ENCODE measurements at regions not wholly inside any gene's neighbourhood (a gene's known extent, or its start where the extent isn't known, plus 50 kb on each side); places are given as distances from the start of the nearest gene placed in this dataset.
"Not testable (repeated sequence)": the region's sequence is repeated elsewhere in the genome, so short reads cannot be mapped to it uniquely, and the experiment has no call there.

DNA sequence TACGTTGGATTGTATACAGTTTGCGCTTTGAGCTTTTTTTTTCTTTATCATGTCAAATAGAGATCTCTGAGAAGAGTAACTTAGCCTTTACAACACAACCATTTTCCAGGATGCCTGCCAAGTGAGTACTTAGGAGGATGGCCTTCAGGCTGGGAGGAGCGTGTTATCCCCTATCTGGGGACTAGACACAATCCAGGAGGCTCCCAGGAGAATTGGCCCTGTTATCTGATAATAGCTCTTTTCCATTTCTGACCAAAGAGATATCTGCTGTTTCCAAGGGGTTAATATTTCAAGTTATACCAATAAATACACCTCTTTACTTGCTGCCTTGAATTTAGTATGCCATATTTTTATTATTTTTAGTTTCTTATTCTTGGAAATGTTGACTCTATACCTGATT lies 169.5 kb upstream of the SMARCAD1 start:
- H3K9ac ChIP-seq (ENCODE audit: low read depth, low read length, poor library complexity), result no peak overlapping the region
- no peak overlapping the region for H4K91ac ChIP-seq (ENCODE audit: low read depth, low read length, poor library complexity)
- WGBS, 2 donors (ENCODE audit: extremely low coverage in 2 of 2, insufficient read length in 2 of 2, insufficient replicate concordance in 1 of 2), result no CpG with 5 or more reads among the region's 3 CpGs
- H2AK5ac ChIP-seq (ENCODE audit: low read depth, low read length), result no peak overlapping the region
- H4K8ac ChIP-seq (ENCODE audit: low read depth, low read length), result no peak overlapping the region
- no peak overlapping the region for H3K23ac ChIP-seq (ENCODE audit: low read depth, low read length, poor library complexity)
- no peak overlapping the region for H2AFZ ChIP-seq (ENCODE audit: low read length)
- no peaks in the 10 kb centered on the region for H3K79me1 ChIP-seq (ENCODE audit: low read depth, low read length)
- H3K27me3 ChIP-seq (ENCODE audit: control insufficient read depth in 3 of 3, insufficient read depth in 3 of 3, low read depth in 1 of 3, low read length in 3 of 3), result no peaks in the 10 kb centered on the region
- H3K4ac ChIP-seq (ENCODE audit: low read length), result no peak overlapping the region
- no peak overlapping the region for H3K18ac ChIP-seq (ENCODE audit: low read length)
- no peak for DNase-seq (ENCODE audit: low spot score)
- no peak overlapping the region for H3K14ac ChIP-seq (ENCODE audit: low read length)
- no peaks in the 10 kb centered on the region for H3K9me3 ChIP-seq (replicated peaks in 1 of 2; ENCODE audit: control insufficient read depth in 2 of 2, insufficient read depth in 1 of 2, low read depth in 1 of 2, low read length in 2 of 2)
- no peak overlapping the region for H2BK120ac ChIP-seq (ENCODE audit: low read depth, low read length)
- no peak overlapping the region for H2BK12ac ChIP-seq (ENCODE audit: low read length)
- no peaks in the 10 kb centered on the region for H3K36me3 ChIP-seq (replicated peaks in 1 of 2; ENCODE audit: control insufficient read depth in 2 of 2, insufficient read depth in 2 of 2, low read length in 2 of 2)
- H2BK5ac ChIP-seq (ENCODE audit: low read length), result no peak overlapping the region
- no peak overlapping the region for H2BK15ac ChIP-seq (ENCODE audit: low read length)
- no peaks in the 10 kb centered on the region for H3K4me1 ChIP-seq (ENCODE audit: control insufficient read depth in 2 of 2, insufficient read depth in 1 of 2, low read depth in 1 of 2, low read length in 2 of 2)
- no peak overlapping the region for H3K4me3 ChIP-seq (ENCODE audit: low read length in 2 of 2)
- no peak overlapping the region for H3K27ac ChIP-seq (replicated peaks; ENCODE audit: low read length)
- no peak overlapping the region for H3K4me2 ChIP-seq (ENCODE audit: insufficient read depth, low read length, poor library complexity, severe bottlenecking)

- H4K91ac ChIP-seq (ENCODE audit: low read depth, low read length, poor library complexity), result no peak overlapping the region
- H2BK5ac ChIP-seq (ENCODE audit: low read length), result no peak overlapping the region
- H3K27me3 ChIP-seq (ENCODE audit: control insufficient read depth in 3 of 3, insufficient read depth in 3 of 3, low read depth in 1 of 3, low read length in 3 of 3), result no peaks in the 10 kb centered on the region
- H3K4me2 ChIP-seq (ENCODE audit: insufficient read depth, low read length, poor library complexity, severe bottlenecking), result no peak overlapping the region
- no peak for DNase-seq (ENCODE audit: low spot score)
- H3K23ac ChIP-seq (ENCODE audit: low read depth, low read length, poor library complexity), result no peak overlapping the region
- H4K8ac ChIP-seq (ENCODE audit: low read depth, low read length), result no peak overlapping the region
- no peak overlapping the region for H3K9ac ChIP-seq (ENCODE audit: low read depth, low read length, poor library complexity)
- no peak overlapping the region for H2BK12ac ChIP-seq (ENCODE audit: low read length)
- no peak overlapping the region for H3K4ac ChIP-seq (ENCODE audit: low read length)
- no peaks in the 10 kb centered on the region for H3K9me3 ChIP-seq (replicated peaks in 1 of 2; ENCODE audit: control insufficient read depth in 2 of 2, insufficient read depth in 1 of 2, low read depth in 1 of 2, low read length in 2 of 2)
- no peak overlapping the region for H3K27ac ChIP-seq (replicated peaks; ENCODE audit: low read length)
- H3K18ac ChIP-seq (ENCODE audit: low read length), result no peak overlapping the region
- no CpG with 5 or more reads among the region's 4 CpGs for WGBS, 2 donors (ENCODE audit: extremely low coverage in 2 of 2, insufficient read length in 2 of 2, insufficient replicate concordance in 1 of 2)
- H3K79me1 ChIP-seq (ENCODE audit: low read depth, low read length), result no peaks in the 10 kb centered on the region
- H3K4me1 ChIP-seq (ENCODE audit: control insufficient read depth in 2 of 2, insufficient read depth in 1 of 2, low read depth in 1 of 2, low read length in 2 of 2), result no peaks in the 10 kb centered on the region
- H2AFZ ChIP-seq (ENCODE audit: low read length), result no peak overlapping the region
- H3K14ac ChIP-seq (ENCODE audit: low read length), result no peak overlapping the region
- H3K36me3 ChIP-seq (replicated peaks in 1 of 2; ENCODE audit: control insufficient read depth in 2 of 2, insufficient read depth in 2 of 2, low read length in 2 of 2), result no peaks in the 10 kb centered on the region
- no peak overlapping the region for H2AK5ac ChIP-seq (ENCODE audit: low read depth, low read length)
- no peak overlapping the region for H2BK15ac ChIP-seq (ENCODE audit: low read length)
- no peak overlapping the region for H2BK120ac ChIP-seq (ENCODE audit: low read depth, low read length)
- no peak overlapping the region for H3K4me3 ChIP-seq (ENCODE audit: low read length in 2 of 2)
These were observed 168.4 kb upstream of the SMARCAD1 start for GRCh38 chr4:94039226-94039625.

DNA sequence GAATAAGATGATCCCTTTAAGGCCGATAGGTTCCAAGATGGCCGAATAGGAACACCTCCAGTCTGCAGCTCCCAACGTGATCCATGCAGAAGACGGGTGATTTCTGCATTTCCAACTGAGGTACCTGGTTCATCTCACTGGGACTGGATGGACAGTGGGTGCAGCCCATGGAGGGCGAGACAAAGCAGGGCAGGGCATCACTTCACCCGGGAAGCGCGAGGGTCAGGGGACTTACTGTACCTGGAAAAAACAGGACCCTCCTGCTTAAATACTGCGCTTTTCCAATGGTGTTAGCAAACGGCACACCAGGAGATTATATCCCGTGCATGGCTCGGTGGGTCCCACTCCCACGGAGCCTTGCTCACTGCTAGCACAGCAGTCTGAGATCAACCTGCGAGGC lies 163.2 kb upstream of the SMARCAD1 start:
- not testable (repeated sequence) for H2BK5ac ChIP-seq (ENCODE audit: low read length); H3K9me3 ChIP-seq (replicated peaks in 1 of 2; ENCODE audit: control insufficient read depth in 2 of 2, insufficient read depth in 1 of 2, low read depth in 1 of 2, low read length in 2 of 2); H3K27me3 ChIP-seq (ENCODE audit: control insufficient read depth in 3 of 3, insufficient read depth in 3 of 3, low read depth in 1 of 3, low read length in 3 of 3); H3K4ac ChIP-seq (ENCODE audit: low read length); H4K8ac ChIP-seq (ENCODE audit: low read depth, low read length); H3K79me1 ChIP-seq (ENCODE audit: low read depth, low read length); H3K14ac ChIP-seq (ENCODE audit: low read length); H2AFZ ChIP-seq (ENCODE audit: low read length); H2BK120ac ChIP-seq (ENCODE audit: low read depth, low read length); H3K4me3 ChIP-seq (ENCODE audit: low read length in 2 of 2); H2BK15ac ChIP-seq (ENCODE audit: low read length); H3K27ac ChIP-seq (replicated peaks; ENCODE audit: low read length); H3K23ac ChIP-seq (ENCODE audit: low read depth, low read length, poor library complexity); H3K4me1 ChIP-seq (ENCODE audit: control insufficient read depth in 2 of 2, insufficient read depth in 1 of 2, low read depth in 1 of 2, low read length in 2 of 2); H3K9ac ChIP-seq (ENCODE audit: low read depth, low read length, poor library complexity); DNase-seq (ENCODE audit: low spot score); H3K36me3 ChIP-seq (replicated peaks in 1 of 2; ENCODE audit: control insufficient read depth in 2 of 2, insufficient read depth in 2 of 2, low read length in 2 of 2); H3K18ac ChIP-seq (ENCODE audit: low read length); H4K91ac ChIP-seq (ENCODE audit: low read depth, low read length, poor library complexity); H3K4me2 ChIP-seq (ENCODE audit: insufficient read depth, low read length, poor library complexity, severe bottlenecking); H2BK12ac ChIP-seq (ENCODE audit: low read length); H2AK5ac ChIP-seq (ENCODE audit: low read depth, low read length)
- WGBS, 2 donors (ENCODE audit: extremely low coverage in 2 of 2, insufficient read length in 2 of 2, insufficient replicate concordance in 1 of 2), result no CpG with 5 or more reads among the region's 14 CpGs

- H3K27ac ChIP-seq (replicated peaks; ENCODE audit: low read length), result no peak overlapping the region
- H2BK120ac ChIP-seq (ENCODE audit: low read depth, low read length), result no peak overlapping the region
- no peak overlapping the region for H2AK5ac ChIP-seq (ENCODE audit: low read depth, low read length)
- H3K4me3 ChIP-seq (ENCODE audit: low read length in 2 of 2), result no peak overlapping the region
- no peak overlapping the region for H2BK12ac ChIP-seq (ENCODE audit: low read length)
- no peaks in the 10 kb centered on the region for H3K9me3 ChIP-seq (replicated peaks in 1 of 2; ENCODE audit: control insufficient read depth in 2 of 2, insufficient read depth in 1 of 2, low read depth in 1 of 2, low read length in 2 of 2)
- WGBS, 2 donors (ENCODE audit: extremely low coverage in 2 of 2, insufficient read length in 2 of 2, insufficient replicate concordance in 1 of 2), result no CpG with 5 or more reads among the region's 4 CpGs
- no peaks in the 10 kb centered on the region for H3K27me3 ChIP-seq (ENCODE audit: control insufficient read depth in 3 of 3, insufficient read depth in 3 of 3, low read depth in 1 of 3, low read length in 3 of 3)
- H3K4me2 ChIP-seq (ENCODE audit: insufficient read depth, low read length, poor library complexity, severe bottlenecking), result no peak overlapping the region
- no peak for DNase-seq (ENCODE audit: low spot score)
- no peak overlapping the region for H3K23ac ChIP-seq (ENCODE audit: low read depth, low read length, poor library complexity)
- no peak overlapping the region for H3K4ac ChIP-seq (ENCODE audit: low read length)
- H2AFZ ChIP-seq (ENCODE audit: low read length), result no peak overlapping the region
- H3K4me1 ChIP-seq (ENCODE audit: control insufficient read depth in 2 of 2, insufficient read depth in 1 of 2, low read depth in 1 of 2, low read length in 2 of 2), result peaks cover 0 to 1% of the 10 kb centered on the region in 2 donors
- no peaks in the 10 kb centered on the region for H3K79me1 ChIP-seq (ENCODE audit: low read depth, low read length)
- no peak overlapping the region for H3K14ac ChIP-seq (ENCODE audit: low read length)
- no peaks in the 10 kb centered on the region for H3K36me3 ChIP-seq (replicated peaks in 1 of 2; ENCODE audit: control insufficient read depth in 2 of 2, insufficient read depth in 2 of 2, low read length in 2 of 2)
- no peak overlapping the region for H2BK5ac ChIP-seq (ENCODE audit: low read length)
- no peak overlapping the region for H4K91ac ChIP-seq (ENCODE audit: low read depth, low read length, poor library complexity)
- H3K18ac ChIP-seq (ENCODE audit: low read length), result no peak overlapping the region
- H2BK15ac ChIP-seq (ENCODE audit: low read length), result no peak overlapping the region
- H3K9ac ChIP-seq (ENCODE audit: low read depth, low read length, poor library complexity), result no peak overlapping the region
- no peak overlapping the region for H4K8ac ChIP-seq (ENCODE audit: low read depth, low read length)
These were observed 144.6 kb upstream of the SMARCAD1 start for GRCh38 chr4:94063084-94063483.

Data from neuronal stem cell (in vitro differentiated cells).